GM20000 (cell line): ENCODE measurements at regions not wholly inside any gene's neighbourhood (a gene's known extent, or its start where the extent isn't known, plus 50 kb on each side); places are given as distances from the start of the nearest gene placed in this dataset.

ENCODE experiments used
- DNase-seq: peaks from one replicate; pipeline ENCODE4 v3.0.0; 2012; ENCODE audit warnings: low spot score
- CTCF ChIP-seq: IDR thresholded peaks from 2 replicates; pipeline ENCODE4 v1.5.1; 2012; ENCODE audit warnings: mild to moderate bottlenecking, control low read depth; ENCODE audit errors: extremely low read depth, missing control alignments

DNA sequence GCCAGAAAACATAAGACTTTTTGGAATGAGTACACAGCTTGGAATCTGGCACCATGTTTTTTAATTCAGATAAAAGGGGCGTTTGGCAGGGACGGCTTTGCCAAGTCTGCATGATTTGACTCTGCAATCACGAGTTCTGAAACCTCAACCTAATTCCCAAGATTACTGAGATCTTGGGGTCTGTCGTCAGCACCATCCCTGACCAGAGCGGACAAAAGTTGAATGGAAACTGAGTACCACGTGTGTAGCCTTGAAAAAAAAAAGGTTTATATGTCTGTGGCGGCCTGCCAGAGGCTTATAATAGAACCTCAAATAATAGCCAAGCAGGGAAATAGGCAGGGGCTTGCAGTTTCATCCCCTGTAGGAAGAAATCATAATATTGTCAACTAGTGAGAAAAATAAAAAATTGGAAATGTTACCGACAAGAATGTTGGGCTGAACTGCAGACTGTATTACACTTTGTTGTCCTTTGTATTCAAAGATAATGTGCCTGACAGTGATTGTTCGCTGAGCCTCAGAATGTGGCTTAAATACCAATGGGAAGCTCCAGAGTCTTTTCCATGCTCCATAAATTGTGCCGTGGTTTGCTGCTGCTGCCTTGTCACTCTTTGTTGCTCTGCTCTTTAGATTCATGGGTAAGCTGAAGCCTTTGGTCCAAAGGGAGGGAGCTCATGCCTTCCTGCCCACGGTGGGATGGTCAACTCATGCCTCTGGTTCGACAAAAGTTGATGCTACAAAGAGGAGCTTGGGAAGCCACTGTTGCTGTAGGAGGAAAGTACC, 118.8 kb upstream of the ARID1B start:
- no peak for TF ChIP-seq CTCF
- DNase-seq = no peak

GRCh38 chr6:156657296-156657695, 119.9 kb upstream of the ARID1B start:
- DNase-seq = no peak
- no peak for TF ChIP-seq CTCF

DNA sequence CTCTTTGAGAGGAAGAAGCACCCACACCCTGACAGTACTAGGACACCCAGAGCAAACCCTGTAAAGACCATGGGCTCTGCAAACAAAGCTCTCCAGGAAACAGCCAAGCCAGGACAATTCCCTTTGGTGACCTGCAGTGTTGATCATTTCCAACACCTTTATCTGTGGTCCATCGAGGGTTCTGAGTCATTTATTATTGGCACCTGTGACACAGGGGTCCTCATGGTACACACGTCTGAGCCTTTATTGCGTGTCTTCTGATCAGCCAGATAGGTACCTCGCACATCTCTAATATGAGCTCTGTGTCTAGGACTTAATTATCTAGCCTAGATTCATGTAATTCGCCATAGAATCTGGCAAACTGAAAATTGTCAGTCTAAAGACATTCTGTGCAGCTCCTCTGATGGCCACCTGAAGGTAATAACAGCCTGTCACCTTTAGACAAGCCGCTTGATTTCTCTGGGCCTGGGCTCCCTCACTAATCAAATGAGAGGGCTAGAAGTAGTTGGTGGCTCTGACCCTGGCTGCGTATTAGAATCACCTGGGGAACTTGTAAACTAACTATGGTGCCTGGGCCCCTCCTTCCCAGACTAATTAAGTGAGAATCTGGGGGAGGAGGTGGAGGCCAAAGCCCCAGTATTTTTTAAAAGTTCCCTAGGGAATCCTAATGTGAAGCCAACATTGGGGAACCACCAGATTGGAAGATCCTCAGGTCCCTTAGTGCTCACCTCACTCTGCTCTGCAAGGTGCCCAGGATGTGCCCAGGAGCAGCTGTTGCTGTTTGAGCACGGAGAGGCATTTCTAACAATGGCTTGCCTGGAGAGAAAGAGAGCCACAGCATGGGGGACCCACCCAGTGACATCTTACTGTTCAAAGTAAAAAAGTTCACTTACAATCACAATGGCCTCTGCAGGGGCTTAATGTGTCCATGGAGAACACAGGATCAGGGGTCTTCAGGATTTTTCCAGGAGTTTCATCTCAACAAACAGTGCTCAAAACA, 122.0 kb upstream of the ARID1B start:
- TF ChIP-seq CTCF = no peak
- DNase-seq = no peak

DNA sequence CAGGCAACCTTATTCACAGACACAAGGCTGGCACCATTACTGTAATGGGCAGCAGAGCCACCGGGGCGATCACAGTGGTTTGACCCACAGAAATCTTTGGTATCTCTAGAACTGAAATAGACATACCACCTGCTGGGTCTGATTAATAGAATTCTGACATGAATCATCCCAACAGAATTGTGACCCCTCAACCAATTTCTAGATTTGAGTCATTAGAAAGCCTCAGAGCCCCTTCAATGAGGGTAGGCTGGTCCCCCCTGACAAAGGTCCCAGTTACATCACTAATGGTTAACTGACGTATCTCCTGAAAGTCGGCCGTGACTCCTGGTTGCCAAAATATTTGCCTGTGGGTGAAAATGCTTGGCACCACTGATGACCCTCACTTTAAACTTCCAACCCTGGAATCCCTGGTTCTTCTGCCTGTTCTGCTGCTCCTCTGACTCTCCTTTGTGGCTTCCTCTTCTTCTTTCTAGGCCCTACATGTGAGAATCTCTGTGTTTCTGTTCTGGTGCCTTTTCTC, 124.9 kb upstream of the ARID1B start:
- TF ChIP-seq CTCF = no peak
- DNase-seq = no peak

DNA sequence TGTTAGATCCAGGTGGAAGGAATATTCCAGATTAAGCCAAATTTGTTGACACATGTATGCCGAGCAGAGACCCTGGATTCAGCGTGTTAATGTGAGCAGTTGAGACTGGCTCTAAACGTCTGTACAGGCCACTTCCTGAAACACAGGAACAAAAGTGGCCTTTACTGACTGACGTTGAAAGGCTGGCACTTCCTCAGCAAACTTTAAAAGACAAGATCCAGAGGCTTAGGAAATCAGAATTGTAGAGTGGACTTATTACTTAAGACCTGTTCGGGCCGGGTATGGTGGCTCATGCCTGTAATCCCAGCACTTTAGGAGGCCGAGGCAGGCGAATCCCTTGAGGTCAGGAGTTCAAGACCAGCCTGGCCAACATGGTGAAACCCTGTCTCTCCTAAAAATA, 125.7 kb upstream of the ARID1B start:
- no peak for DNase-seq
- no peak for TF ChIP-seq CTCF

- no peak for TF ChIP-seq CTCF
These were observed 126.2 kb upstream of the ARID1B start for GRCh38 chr6:156650896-156651390.

More at GRCh38 chr6:156650896-156651390, 126.2 kb upstream of the ARID1B start:
- DNase-seq = no peak
